Activated CD8-positive, alpha-beta memory T cell treated with anti-CD3 and anti-CD28 coated beads, Interleukin-2, amount 50 U/mL, for 24 hours (primary cell): ENCODE measurements at regions not wholly inside any gene's neighbourhood (a gene's known extent, or its start where the extent isn't known, plus 50 kb on each side); places are given as distances from the start of the nearest gene placed in this dataset.

Experiments used
- DNase-seq: peaks from one replicate; pipeline ENCODE4 v3.0.0-alpha.2; 2020; ENCODE audit errors: extremely low read depth

GRCh38 chr9:79312686-79313421 lies 258.9 kb upstream of the TLE4 start:
- no peak for DNase-seq

- DNase-seq, result no peak
Measured at GRCh38 chr9:79325501-79325900, 246.3 kb upstream of the TLE4 start.

GRCh38 chr9:79329861-79330260 lies 241.9 kb upstream of the TLE4 start:
- no peak for DNase-seq

- DNase-seq, result no peak
Measured at GRCh38 chr9:79334001-79334400, 237.8 kb upstream of the TLE4 start.

- DNase-seq, result no peak
Measured at GRCh38 chr9:79334711-79335110, 237.1 kb upstream of the TLE4 start.

- DNase-seq, result no peak
Measured at GRCh38 chr9:79335987-79336386, 235.8 kb upstream of the TLE4 start.

GRCh38 chr9:79341561-79341960 lies 230.2 kb upstream of the TLE4 start:
- no peak for DNase-seq

GRCh38 chr9:79346350-79347020 lies 225.3 kb upstream of the TLE4 start:
- no peak for DNase-seq

GRCh38 chr9:79352322-79352721 lies 219.4 kb upstream of the TLE4 start:
- no peak for DNase-seq

- no peak for DNase-seq
Measured at GRCh38 chr9:79353856-79354520, 217.8 kb upstream of the TLE4 start.

- DNase-seq, result no peak
Measured at GRCh38 chr9:79357194-79357593, 214.6 kb upstream of the TLE4 start.

- no peak for DNase-seq
Measured at GRCh38 chr9:79357616-79358015, 214.1 kb upstream of the TLE4 start.

- no peak for DNase-seq
Measured at GRCh38 chr9:79360387-79361347, 211.1 kb upstream of the TLE4 start.

- no peak for DNase-seq
Measured at GRCh38 chr9:79362100-79363081, 209.4 kb upstream of the TLE4 start.

- DNase-seq, result no peak
Measured at GRCh38 chr9:79369676-79370075, 202.1 kb upstream of the TLE4 start.

- no peak for DNase-seq
Measured at GRCh38 chr9:79371301-79371700, 200.5 kb upstream of the TLE4 start.

GRCh38 chr9:79371948-79372555 lies 199.7 kb upstream of the TLE4 start:
- no peak for DNase-seq

GRCh38 chr9:79377339-79377855 lies 194.4 kb upstream of the TLE4 start:
- DNase-seq, result no peak

- no peak for DNase-seq
Measured at GRCh38 chr9:79378107-79378506, 193.7 kb upstream of the TLE4 start.

GRCh38 chr9:79382044-79382443 lies 189.7 kb upstream of the TLE4 start:
- no peak for DNase-seq
